Activated T-cell treated with anti-CD3 and anti-CD28 coated beads, Interleukin-2, amount 50 U/mL, for 48 hours (primary cell): ENCODE measurements at regions not wholly inside any gene's neighbourhood (a gene's known extent, or its start where the extent isn't known, plus 50 kb on each side); places are given as distances from the start of the nearest gene placed in this dataset.

Experiments
- DNase-seq, 2 experiments: peaks; one replicate each; pipeline ENCODE4 v3.0.0-alpha.2; 2020

GRCh38 chr12:115857160-115857920 lies 420.2 kb downstream of the MED13L start:
- no peak for DNase-seq

- no peak for DNase-seq
Observed at GRCh38 chr12:115852054-115852453, 425.4 kb downstream of the MED13L start.

GRCh38 chr12:115850957-115851356 lies 426.5 kb downstream of the MED13L start:
- no peak for DNase-seq

- DNase-seq: no peak
Observed at GRCh38 chr12:115849262-115849943, 428.1 kb downstream of the MED13L start.

GRCh38 chr12:115847398-115847797 lies 430.1 kb downstream of the MED13L start:
- DNase-seq: no peak

GRCh38 chr12:115846516-115846915 lies 431.0 kb downstream of the MED13L start:
- DNase-seq: no peak

GRCh38 chr12:115840159-115840558 lies 437.3 kb downstream of the MED13L start:
- DNase-seq: no peak

GRCh38 chr12:115838952-115839351 lies 438.5 kb downstream of the MED13L start:
- DNase-seq: no peak

- no peak for DNase-seq
Observed at GRCh38 chr12:115837220-115837619, 440.3 kb downstream of the MED13L start.

GRCh38 chr12:115835445-115835844 lies 442.0 kb downstream of the MED13L start:
- no peak for DNase-seq

GRCh38 chr12:115833704-115834103 lies 443.8 kb downstream of the MED13L start:
- DNase-seq: no peak

GRCh38 chr12:115830633-115831032 lies 446.9 kb downstream of the MED13L start:
- no peak for DNase-seq

- no peak for DNase-seq
Observed at GRCh38 chr12:115830070-115830469, 447.4 kb downstream of the MED13L start.

GRCh38 chr12:115828168-115828567 lies 449.3 kb downstream of the MED13L start:
- DNase-seq: no peak

GRCh38 chr12:115824936-115825602 lies 452.4 kb downstream of the MED13L start:
- no peak for DNase-seq

- no peak for DNase-seq
Observed at GRCh38 chr12:115823635-115824034, 453.9 kb downstream of the MED13L start.

GRCh38 chr12:115820656-115821055 lies 456.8 kb downstream of the MED13L start:
- no peak for DNase-seq

- no peak for DNase-seq
Observed at GRCh38 chr12:115818973-115819372, 458.5 kb downstream of the MED13L start.

GRCh38 chr12:115817389-115817788 lies 460.1 kb downstream of the MED13L start:
- DNase-seq: no peak

GRCh38 chr12:115815924-115816323 lies 461.6 kb downstream of the MED13L start:
- DNase-seq: no peak

- DNase-seq: no peak
Observed at GRCh38 chr12:115813256-115813655, 464.2 kb downstream of the MED13L start.

GRCh38 chr12:115811929-115812328 lies 465.6 kb downstream of the MED13L start:
- DNase-seq: no peak

- no peak for DNase-seq
Observed at GRCh38 chr12:115811045-115811444, 466.4 kb downstream of the MED13L start.
